CD1c-positive myeloid dendritic cell (primary cell): ENCODE measurements at regions not wholly inside any gene's neighbourhood (a gene's known extent, or its start where the extent isn't known, plus 50 kb on each side); places are given as distances from the start of the nearest gene placed in this dataset.
"Not testable (repeated sequence)": the region's sequence is repeated elsewhere in the genome, so short reads cannot be mapped to it uniquely, and the experiment has no call there.

Source experiments
- DNase-seq: peaks from one replicate; pipeline ENCODE4 v3.0.0-alpha.2; 2016; ENCODE audit errors: extremely low spot score

GRCh38 chr4:162475246-162475645 lies 311.4 kb upstream of the FSTL5 start:
- DNase-seq = no peak

DNA sequence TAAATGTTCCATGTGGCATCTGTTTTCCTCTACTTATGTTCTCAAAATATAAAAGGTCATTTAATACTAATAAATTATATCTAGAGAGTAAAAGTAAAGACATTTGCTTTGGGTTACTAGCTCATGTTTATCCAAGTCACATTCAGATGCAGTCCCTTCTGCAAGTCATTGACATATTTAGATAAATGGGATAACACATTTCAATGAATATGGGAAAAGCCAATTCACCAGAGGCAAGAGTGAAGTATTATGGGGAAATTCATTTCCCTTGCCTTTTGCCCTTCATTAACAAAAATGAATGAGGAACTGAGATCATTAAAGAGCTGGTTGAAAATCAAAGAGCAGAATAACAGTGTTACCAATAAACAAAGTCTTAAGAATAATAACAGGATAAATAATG lies 306.2 kb upstream of the FSTL5 start:
- no peak for DNase-seq

DNA sequence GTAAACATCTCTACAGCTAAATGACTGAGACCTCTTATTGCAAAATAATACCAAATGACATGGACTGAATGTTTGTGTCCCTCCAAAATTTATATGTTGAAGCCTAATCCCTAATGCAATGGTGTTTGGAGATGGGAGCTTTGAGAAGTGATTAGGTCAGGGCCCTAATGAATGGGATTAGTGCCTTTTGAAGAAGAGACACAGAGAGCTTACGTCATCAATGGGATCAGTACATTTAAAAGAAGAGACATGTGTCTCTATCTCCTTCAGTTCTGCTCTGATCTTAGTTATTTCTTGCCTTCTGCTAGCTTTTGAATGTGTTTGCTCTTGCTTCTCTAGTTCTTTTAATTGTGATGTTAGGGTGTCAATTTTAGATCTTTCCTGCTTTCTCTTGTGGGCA lies 301.6 kb upstream of the FSTL5 start:
- not testable (repeated sequence) for DNase-seq

GRCh38 chr4:162461952-162462351 lies 298.2 kb upstream of the FSTL5 start:
- DNase-seq = no peak

DNA sequence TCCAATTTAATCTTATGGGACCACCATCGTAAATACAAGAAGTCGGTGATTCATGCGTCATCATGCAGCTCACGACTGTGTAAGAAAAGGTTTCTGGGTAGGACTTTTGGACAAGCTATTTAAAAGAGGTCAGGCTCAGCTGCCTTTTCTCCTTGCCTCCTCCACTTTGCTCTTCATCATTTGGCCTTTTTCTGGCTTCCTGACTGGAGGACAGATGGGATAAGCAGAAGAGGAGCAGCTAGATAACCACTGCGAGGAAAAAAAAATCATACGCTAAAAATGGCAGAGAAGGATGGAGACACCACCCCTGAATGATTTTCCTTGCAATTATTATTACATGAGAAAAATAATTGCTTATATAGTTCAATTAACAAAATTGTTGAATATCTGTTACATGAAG lies 294.3 kb upstream of the FSTL5 start:
- DNase-seq = no peak

DNA sequence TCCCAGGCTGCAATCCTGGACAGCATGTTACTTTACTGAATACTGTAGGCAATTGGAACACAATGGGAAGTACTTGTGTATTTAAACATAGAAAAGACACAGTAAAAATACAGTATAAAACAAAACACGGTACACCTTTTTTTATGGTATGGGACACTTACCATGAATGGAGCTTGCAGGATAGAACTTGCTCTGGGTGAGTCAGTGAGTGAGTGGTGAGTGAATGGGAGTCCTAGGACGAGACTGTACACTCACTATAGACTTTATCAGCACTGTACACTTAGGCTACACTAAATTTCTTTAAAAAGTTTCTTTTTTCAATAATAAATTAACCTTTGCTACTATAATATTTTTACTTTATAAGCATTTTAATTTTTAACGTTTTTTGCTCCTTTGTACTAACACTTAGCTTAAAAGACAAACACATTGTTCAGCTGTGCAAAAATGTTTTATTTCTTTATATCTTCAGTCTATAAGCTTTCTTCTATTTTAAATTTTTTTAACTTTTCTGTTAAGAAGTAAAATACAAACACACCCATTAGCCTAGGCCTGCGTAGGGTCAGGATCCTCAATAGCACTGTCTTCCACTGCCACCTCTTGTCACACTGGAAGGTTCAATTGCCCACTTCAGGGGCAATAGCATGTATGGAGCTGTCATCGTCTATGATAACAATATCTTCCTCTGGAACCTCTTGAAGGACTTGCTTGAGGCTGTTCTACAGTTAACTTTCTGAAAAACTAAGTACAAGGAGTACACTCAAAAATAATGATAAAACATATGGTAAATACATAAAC lies 293.5 kb upstream of the FSTL5 start:
- DNase-seq = no peak

DNA sequence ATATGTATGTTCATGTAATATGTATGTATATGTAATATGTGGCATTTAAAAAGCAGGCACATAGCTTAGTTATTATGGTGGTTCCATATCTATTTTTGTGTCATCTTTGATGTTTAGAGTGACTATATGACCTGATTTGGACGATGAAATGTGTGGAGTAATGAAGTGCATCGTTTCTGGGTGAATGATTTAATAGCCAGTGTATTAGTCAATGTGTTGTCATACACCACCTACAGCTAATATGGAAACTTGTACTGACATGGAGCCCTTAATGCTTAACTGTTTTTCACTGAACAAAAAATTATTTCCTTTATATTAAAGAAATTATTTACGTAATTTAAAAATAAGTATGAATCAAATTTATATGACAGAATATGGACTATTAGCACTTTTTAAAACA lies 292.3 kb upstream of the FSTL5 start:
- no peak for DNase-seq

- no peak for DNase-seq
Measured at GRCh38 chr4:162450531-162451035, 286.8 kb upstream of the FSTL5 start.

DNA sequence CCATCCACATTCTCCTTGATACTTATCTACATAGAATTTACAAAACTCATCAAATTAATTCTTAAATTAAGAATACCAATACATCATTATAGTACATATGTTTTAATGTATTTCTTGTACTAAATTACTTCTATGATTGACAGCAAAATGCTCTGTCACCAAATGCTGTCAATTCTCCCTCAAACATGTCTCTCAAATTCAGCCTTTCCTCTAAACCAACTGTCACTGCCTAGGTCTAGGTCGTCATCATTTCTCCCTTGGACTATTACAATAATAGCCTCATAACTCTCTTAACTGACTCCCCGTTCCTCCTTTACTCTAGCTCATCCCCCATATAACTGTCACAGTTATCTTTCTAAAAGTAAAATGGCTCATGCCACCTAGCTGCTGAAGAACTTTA lies 279.7 kb upstream of the FSTL5 start:
- no peak for DNase-seq

GRCh38 chr4:162442128-162442527 lies 278.3 kb upstream of the FSTL5 start:
- no peak for DNase-seq

GRCh38 chr4:162422312-162422711 lies 258.5 kb upstream of the FSTL5 start:
- DNase-seq = no peak

DNA sequence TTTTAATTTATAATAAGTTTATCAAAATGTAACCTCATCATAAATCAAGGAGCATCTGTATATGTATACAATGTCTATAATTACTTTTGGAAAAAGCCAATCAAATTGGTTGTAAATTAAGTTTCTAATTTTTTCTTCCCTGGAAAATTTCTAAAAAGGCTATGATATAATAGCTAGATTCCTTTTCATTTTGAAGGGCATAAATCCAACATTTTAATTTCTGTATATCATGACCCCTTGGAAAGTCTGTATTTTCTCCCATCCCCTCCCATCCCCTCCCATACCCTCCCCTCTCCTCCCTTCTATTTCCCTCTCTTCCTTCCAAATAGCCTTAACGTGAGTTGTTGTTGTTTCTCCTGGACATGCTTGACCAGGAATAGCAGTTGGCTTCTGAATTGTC lies 247.1 kb upstream of the FSTL5 start:
- DNase-seq = no peak

DNA sequence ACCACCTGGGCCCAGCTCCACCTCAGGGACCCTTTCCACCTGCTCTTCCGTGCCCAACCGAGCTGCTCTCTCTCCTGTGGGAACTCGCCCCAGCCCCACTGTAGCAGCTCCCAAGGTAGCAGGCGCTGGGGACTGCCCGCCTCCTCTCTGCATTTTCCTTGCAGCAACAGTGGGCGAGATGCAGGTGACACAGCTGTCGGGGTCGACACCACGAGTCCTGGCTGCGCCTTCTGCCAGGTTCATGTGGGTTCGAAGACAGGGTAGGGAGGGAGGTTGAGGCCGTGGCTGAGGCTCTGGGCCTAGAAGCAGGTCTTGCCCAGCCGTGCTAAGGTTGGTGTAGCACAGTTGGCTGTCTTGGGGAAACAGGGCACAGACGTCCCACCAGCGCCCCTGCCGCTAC lies 245.2 kb upstream of the FSTL5 start:
- DNase-seq = no peak

- DNase-seq = no peak
Measured at GRCh38 chr4:162408309-162408708, 244.5 kb upstream of the FSTL5 start.

DNA sequence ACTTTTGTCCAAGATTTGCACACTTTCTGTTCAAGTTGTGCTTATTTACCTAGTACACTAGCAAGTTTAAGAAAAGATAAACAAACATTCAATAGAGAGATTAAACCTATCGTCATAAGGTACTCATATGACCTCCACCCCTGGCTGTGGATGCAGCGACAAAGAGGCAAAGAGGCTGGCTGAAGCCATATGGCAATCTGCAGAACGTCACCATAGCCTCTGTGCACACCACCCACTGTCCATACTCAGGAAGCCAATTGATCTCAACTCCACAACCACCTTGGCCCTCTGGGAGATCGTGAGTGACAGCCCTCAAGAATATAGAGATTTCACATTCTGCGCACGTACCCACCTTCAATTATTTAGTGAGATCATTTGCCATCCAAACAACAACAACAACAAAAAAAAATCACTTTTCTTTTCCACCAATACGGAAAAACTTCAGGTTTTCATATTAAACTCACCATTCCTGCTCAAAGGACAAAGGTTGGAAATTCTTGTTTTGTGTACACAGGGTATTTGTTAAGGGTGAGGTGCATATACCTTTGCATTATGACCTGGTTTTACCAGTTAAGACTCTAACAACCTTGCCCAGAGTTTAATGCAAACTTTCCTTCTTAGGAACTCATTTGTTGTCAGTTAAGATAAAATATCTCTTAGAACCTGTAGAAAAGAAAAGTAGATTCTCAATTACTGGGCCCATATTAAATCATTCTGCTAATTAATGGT lies 243.0 kb upstream of the FSTL5 start:
- DNase-seq = no peak

DNA sequence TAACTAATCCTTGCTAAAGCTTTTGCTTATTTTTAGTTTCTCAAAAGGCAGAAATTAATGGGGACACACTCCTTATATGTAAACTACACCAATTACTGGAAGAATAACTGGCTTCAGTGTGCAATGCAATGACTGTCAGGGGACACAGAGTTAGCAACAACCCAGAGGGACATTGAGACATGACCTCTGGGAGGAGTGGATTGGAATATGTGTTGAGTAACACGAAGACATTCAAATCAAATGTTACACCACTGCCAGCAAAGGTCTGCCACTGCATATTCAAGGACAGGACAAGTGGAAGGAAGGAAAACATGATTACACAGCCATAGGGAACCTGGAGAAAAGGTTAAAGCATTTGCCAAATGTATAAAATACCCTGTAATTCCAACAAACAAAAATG lies 240.1 kb upstream of the FSTL5 start:
- DNase-seq = no peak

DNA sequence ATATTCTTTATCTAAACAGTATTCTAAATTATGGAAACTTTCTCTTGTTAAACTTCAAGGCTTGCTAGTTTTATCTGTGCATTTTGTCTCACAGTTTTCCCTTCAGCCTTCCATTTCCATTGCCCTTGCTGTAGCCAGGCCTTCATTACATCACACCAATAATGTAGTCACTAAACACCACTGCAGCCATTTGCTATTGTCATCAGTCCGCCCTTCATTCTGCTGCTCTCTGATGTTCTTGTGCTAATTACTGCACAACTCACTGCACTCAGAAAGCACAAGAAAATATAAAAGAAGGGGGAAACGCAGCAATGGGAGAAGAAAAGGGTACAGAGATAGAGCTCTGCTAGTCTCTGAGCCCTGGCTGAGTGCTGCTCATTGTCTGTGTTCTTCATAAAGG lies 239.6 kb upstream of the FSTL5 start:
- DNase-seq = no peak

DNA sequence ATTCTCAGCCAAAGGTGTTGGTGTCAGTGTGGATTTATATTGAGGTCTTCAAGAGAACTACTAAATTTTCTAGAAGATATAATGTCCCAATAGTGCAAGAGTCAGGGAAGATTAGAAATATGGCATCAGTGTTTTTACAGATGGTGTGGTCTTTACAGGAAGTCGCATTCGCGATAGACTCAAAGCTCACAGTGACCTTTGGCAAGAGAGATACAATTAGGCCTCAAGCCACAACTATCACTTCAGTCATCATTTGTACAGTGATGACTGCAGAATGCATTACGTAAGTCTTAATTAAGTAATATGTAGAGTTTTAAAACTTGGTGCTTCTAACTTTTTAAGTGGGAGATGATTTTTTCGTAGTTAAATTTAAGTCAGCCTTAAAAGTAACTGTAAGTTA lies 237.2 kb upstream of the FSTL5 start:
- no peak for DNase-seq

DNA sequence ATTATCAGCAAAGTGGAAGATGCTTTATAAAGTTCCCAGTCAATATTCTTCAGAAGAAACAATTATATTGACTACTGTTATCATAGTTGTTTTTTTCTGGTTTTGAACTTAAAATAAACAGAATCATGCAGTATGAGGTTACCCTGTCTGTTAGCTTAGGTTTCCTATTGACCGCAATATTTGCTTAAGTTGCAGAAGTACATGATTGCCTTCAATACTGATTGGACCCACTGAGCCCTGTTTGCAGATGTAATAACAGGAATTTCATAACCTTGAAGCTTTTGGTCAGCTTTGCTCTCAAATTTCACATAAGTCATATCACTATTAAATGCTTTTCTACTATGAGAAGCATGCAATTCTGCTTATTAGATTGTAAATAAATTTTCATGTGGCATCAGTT lies 229.1 kb upstream of the FSTL5 start:
- DNase-seq = no peak

GRCh38 chr4:162366146-162366545 lies 202.3 kb upstream of the FSTL5 start:
- DNase-seq = no peak

- DNase-seq = no peak
Measured at GRCh38 chr4:162364651-162365050, 200.9 kb upstream of the FSTL5 start.

DNA sequence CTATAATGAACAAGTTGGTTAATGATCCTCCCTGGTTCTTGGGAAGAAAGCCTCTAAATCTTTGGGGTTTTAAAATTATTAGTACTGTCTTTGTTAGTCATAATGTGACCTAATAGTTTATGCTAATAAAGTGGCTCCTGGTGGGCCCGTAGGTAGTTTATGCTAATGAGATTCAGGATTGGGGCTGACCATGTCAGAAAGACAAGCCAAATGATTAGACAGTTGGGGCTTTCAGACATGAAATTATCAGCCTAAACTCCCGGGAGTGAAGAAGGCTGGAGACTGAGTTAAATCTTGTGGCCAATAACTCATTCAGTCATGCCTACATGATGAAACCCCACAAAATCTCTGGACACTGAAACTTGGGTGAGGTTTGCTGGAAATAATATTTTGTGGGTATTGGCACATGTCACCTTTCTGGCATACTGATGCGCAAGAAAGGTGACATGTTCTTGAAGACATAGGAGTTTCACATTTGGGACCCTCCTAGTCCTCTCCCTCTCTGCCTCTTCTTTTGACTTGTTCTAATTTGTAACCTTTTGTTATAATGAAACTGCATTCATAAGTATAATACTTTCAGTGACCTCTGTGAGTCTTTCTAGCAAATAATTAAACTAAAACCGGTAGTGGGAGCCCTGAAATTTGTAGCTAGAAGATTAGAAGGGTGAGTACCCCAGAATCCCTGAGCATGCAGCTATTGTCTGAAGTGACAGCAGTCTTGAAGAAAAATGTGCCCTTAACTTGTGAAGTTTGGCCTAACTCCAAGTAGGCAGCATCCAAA lies 196.8 kb upstream of the FSTL5 start:
- DNase-seq = no peak

DNA sequence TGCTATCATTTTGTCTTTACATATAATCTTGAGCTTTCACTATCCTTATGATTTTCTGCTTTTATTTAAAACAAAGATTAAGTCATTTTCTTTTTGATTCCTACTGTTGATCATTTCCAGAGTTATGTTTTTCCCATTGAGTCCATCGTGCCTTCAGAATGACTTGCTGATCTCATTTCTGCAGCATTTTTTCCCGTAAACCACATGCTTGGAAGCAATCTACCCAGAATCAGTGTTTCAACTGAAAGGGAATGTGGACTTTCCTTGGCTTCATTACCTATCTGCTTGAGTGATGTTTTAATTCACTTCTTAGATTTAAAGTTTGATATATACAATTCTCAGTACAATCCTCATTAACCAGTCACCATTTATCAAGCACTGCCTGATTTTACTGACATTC lies 192.4 kb upstream of the FSTL5 start:
- no peak for DNase-seq
